ENCODE measurements at regions not wholly inside any gene's neighbourhood (a gene's known extent, or its start where the extent isn't known, plus 50 kb on each side); places are given as distances from the start of the nearest gene placed in this dataset.

DNA sequence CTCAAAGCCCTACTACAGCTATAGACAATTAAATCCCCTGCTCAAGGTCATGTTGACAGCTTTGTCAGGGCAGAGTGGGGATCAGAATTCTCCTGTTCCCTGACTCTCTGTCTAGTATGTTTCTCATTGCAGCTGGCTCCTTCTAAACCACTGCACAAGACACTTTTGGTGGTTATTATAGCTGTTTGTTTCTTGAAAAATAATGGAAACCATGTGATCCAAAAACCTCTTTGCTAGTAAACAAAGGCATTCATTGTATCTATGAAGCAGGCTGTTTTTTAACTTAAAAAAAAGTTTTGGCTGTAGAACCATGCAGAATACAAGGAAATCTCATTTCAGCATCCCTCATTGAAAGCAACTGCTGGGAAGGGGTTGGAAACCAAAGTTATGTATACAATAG, 352.5 kb upstream of the EPHA4 start:
- Histone ChIP-seq H3K9ac (ENCODE audit: low read length) (no peak overlapping the region), H3K9me3 (ENCODE audit: low read length) (no peaks in the 10 kb centered on the region), H3K9me2 (ENCODE audit: low read depth, low read length) (no peaks in the 10 kb centered on the region), H3K79me2 (ENCODE audit: insufficient read depth, low read length) (no peaks in the 10 kb centered on the region), H3K27ac (ENCODE audit: low read depth, low read length, poor library complexity, severe bottlenecking) (no peak overlapping the region), H3K4me3 (ENCODE audit: low read depth, low read length, poor library complexity, severe bottlenecking) (no peak overlapping the region), H2AFZ (ENCODE audit: low read length) (no peak overlapping the region), H4K20me1 (ENCODE audit: insufficient read depth, low read length) (no peaks in the 10 kb centered on the region), H3K36me3 (ENCODE audit: insufficient read depth, low read length) (no peaks in the 10 kb centered on the region), H3F3A (ENCODE audit: insufficient read depth, low read length) (no peaks in the 10 kb centered on the region), H3K4me2 (ENCODE audit: low read length) (no peak overlapping the region), H3K27me3 (ENCODE audit: insufficient read depth, low read length) (no peaks in the 10 kb centered on the region), H3K4me1 (ENCODE audit: insufficient read depth, low read length, severe bottlenecking) (no peaks in the 10 kb centered on the region)
- TF ChIP-seq EZH2 (IDR thresholded peaks at IDR 0.05; ENCODE audit: borderline replicate concordance, low read length), result no peak
- TF ChIP-seq, protein P1, sequence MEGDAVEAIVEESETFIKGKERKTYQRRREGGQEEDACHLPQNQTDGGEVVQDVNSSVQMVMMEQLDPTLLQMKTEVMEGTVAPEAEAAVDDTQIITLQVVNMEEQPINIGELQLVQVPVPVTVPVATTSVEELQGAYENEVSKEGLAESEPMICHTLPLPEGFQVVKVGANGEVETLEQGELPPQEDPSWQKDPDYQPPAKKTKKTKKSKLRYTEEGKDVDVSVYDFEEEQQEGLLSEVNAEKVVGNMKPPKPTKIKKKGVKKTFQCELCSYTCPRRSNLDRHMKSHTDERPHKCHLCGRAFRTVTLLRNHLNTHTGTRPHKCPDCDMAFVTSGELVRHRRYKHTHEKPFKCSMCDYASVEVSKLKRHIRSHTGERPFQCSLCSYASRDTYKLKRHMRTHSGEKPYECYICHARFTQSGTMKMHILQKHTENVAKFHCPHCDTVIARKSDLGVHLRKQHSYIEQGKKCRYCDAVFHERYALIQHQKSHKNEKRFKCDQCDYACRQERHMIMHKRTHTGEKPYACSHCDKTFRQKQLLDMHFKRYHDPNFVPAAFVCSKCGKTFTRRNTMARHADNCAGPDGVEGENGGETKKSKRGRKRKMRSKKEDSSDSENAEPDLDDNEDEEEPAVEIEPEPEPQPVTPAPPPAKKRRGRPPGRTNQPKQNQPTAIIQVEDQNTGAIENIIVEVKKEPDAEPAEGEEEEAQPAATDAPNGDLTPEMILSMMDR (IDR thresholded peaks at IDR 0.05; ENCODE audit: low read length), result no peak

DNA sequence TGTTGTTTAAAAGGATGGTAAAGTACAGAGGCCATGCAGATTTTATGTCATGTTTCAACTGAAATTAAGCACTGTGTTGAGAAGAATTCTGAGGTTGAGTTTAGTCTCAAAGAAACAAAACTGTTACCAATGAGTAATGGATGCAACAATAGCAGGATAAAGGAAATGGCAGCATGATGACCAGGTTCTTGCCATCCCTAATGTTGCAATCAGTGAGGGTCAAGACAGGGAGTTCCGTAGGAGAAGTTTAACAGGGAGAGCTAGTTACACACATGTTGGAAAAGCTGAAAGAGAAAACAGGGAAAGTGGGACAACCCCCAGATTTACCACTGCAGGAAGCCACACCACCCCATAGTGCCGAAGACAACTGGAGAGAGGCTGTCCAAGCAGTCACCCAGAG, 343.8 kb upstream of the EPHA4 start:
- H3K9me3 ChIP-seq (ENCODE audit: low read length), result no peaks in the 10 kb centered on the region
- no peaks in the 10 kb centered on the region for H3F3A ChIP-seq (ENCODE audit: insufficient read depth, low read length)
- no peaks in the 10 kb centered on the region for H3K36me3 ChIP-seq (ENCODE audit: insufficient read depth, low read length)
- no peak overlapping the region for H2AFZ ChIP-seq (ENCODE audit: low read length)
- H3K4me1 ChIP-seq (ENCODE audit: insufficient read depth, low read length, severe bottlenecking), result no peaks in the 10 kb centered on the region
- no peak overlapping the region for H3K4me2 ChIP-seq (ENCODE audit: low read length)
- no peaks in the 10 kb centered on the region for H3K27me3 ChIP-seq (ENCODE audit: insufficient read depth, low read length)
- no peak overlapping the region for H3K4me3 ChIP-seq (ENCODE audit: low read depth, low read length, poor library complexity, severe bottlenecking)
- no peak overlapping the region for H3K9ac ChIP-seq (ENCODE audit: low read length)
- H3K27ac ChIP-seq (ENCODE audit: low read depth, low read length, poor library complexity, severe bottlenecking), result no peak overlapping the region
- H4K20me1 ChIP-seq (ENCODE audit: insufficient read depth, low read length), result no peaks in the 10 kb centered on the region
- no peak for TF ChIP-seq EZH2 (IDR thresholded peaks at IDR 0.05; ENCODE audit: borderline replicate concordance, low read length)
- TF ChIP-seq, protein P1 (IDR thresholded peaks at IDR 0.05; ENCODE audit: low read length), result no peak
- no peaks in the 10 kb centered on the region for H3K9me2 ChIP-seq (ENCODE audit: low read depth, low read length)
- H3K79me2 ChIP-seq (ENCODE audit: insufficient read depth, low read length), result no peaks in the 10 kb centered on the region

DNA sequence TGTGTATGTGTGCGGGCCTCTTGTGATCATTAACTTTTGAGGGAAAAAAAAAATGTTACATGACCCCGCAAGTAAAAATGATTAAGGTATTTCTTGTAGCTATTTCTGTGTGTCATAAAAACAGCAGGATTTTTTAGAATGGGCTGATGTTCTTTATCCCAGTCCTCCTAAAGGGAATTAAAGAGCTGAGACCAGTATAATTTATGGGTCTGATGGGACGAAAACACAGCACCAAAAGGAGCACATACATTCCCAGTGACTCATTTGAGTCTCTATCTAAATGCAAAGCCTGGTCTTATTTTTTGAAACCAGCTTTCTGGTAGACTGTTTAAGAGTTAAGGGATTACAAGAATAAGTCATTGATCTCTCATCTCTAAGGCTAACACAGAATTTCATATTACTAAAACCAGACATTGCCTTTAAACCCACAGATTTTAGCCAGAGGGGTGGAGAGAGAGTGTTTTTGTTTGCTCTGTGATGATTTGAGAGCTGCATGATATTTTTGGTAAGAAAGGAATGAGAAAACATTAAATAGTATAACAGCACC, 342.3 kb upstream of the EPHA4 start:
- H3K27me3 ChIP-seq (ENCODE audit: insufficient read depth, low read length), result no peaks in the 10 kb centered on the region
- H3K4me3 ChIP-seq (ENCODE audit: low read depth, low read length, poor library complexity, severe bottlenecking), result no peak overlapping the region
- no peaks in the 10 kb centered on the region for H3K79me2 ChIP-seq (ENCODE audit: insufficient read depth, low read length)
- no peaks in the 10 kb centered on the region for H3K9me3 ChIP-seq (ENCODE audit: low read length)
- no peak for TF ChIP-seq EZH2 (IDR thresholded peaks at IDR 0.05; ENCODE audit: borderline replicate concordance, low read length)
- TF ChIP-seq, protein P1 (IDR thresholded peaks at IDR 0.05; ENCODE audit: low read length), result no peak
- H4K20me1 ChIP-seq (ENCODE audit: insufficient read depth, low read length), result no peaks in the 10 kb centered on the region
- no peaks in the 10 kb centered on the region for H3K9me2 ChIP-seq (ENCODE audit: low read depth, low read length)
- H2AFZ ChIP-seq (ENCODE audit: low read length), result no peak overlapping the region
- H3K4me1 ChIP-seq (ENCODE audit: insufficient read depth, low read length, severe bottlenecking), result no peaks in the 10 kb centered on the region
- no peak overlapping the region for H3K27ac ChIP-seq (ENCODE audit: low read depth, low read length, poor library complexity, severe bottlenecking)
- H3K36me3 ChIP-seq (ENCODE audit: insufficient read depth, low read length), result no peaks in the 10 kb centered on the region
- no peaks in the 10 kb centered on the region for H3F3A ChIP-seq (ENCODE audit: insufficient read depth, low read length)
- H3K9ac ChIP-seq (ENCODE audit: low read length), result no peak overlapping the region
- no peak overlapping the region for H3K4me2 ChIP-seq (ENCODE audit: low read length)
